K562 (cell line): ENCODE measurements at regions not wholly inside any gene's neighbourhood (a gene's known extent, or its start where the extent isn't known, plus 50 kb on each side); places are given as distances from the start of the nearest gene placed in this dataset.

Source experiments
- IFI16 ChIP-seq: fragments of 250-450 bp; sonication (Bioruptor Pico); IDR thresholded peaks from 2 replicates; pipeline ENCODE4 v2.1.2; 2022; ENCODE audit warnings: mild to moderate bottlenecking, inconsistent platforms
- NR2C1 ChIP-seq, 2 experiments: fragments of 450-650 bp; IDR thresholded peaks; 2 replicates each; pipeline ENCODE4 v1.6.1; 2017; ENCODE audit warnings: mild to moderate bottlenecking in 2 of 2, antibody characterized with exemption in 1 of 2, inconsistent platforms in 1 of 2, missing compliant biosample characterization in 1 of 2, missing genetic modification characterization in 1 of 2
- TF ChIP-seq, protein P1 (sequence below): fragments of 150-350 bp; IDR thresholded peaks from 2 replicates; pipeline ENCODE4 v1.6.1; 2014; ENCODE audit warnings: low read depth, mild to moderate bottlenecking, low read length, borderline replicate concordance
- TF ChIP-seq, protein P2 (sequence below), 2 experiments: IDR thresholded peaks in 1 of 2; conservative IDR thresholded peaks in 1 of 2; 2 replicates each; pipeline ENCODE4 v1.6.1; 2016; ENCODE audit warnings: low read depth in 2 of 2, mild to moderate bottlenecking in 1 of 2, missing compliant biosample characterization in 1 of 2, missing genetic modification characterization in 1 of 2, moderate library complexity in 1 of 2
- TF ChIP-seq, protein P3 (sequence below), 2 experiments: fragments of 450-650 bp in 1 of 2; sonication (generic) in 1 of 2; formaldehyde crosslinking in 1 of 2; IDR thresholded peaks; 2 replicates each; pipeline versions ENCODE4 v1.7.1 to v1.9.0; 2016 to 2022; ENCODE audit warnings: inconsistent platforms in 1 of 2, mild to moderate bottlenecking in 1 of 2, missing genetic modification reagents in 1 of 2

DNA sequence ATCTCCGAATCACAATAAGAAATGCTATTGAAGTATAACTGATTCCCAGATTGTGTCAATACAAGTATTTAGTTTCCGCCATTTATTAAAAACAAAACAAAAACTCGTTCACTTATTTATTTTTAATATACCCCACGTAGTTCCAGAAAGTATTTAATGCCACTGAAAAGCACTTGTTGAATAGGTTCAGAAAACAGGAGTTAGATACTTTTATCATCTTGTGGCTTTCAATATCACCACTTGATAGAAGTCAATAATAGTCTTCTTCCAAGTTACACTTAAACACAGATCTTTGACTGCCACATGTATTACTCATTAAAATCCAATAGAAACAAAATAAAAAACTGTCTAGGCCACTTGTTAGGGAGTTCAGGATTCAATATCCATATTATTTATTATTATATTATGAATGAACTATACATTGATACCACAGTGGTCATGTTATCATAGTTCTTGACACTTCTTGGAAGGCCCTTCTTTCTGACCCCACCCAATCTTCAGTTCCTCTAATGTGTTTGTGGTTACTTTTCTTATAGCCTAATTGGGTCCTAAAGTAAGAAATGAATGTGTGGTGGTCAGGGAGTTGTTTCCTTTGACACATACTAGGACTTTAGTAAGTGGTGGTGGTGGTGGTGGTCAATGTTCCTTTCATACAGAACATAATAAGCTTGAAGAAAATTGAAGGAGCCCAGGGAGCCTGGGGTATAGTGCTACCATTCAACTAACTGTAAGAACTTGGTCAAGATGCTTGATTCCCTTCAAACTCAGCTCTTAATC lies 221.3 kb upstream of the ITGA4 start (continued):
- TF ChIP-seq, protein P1, sequence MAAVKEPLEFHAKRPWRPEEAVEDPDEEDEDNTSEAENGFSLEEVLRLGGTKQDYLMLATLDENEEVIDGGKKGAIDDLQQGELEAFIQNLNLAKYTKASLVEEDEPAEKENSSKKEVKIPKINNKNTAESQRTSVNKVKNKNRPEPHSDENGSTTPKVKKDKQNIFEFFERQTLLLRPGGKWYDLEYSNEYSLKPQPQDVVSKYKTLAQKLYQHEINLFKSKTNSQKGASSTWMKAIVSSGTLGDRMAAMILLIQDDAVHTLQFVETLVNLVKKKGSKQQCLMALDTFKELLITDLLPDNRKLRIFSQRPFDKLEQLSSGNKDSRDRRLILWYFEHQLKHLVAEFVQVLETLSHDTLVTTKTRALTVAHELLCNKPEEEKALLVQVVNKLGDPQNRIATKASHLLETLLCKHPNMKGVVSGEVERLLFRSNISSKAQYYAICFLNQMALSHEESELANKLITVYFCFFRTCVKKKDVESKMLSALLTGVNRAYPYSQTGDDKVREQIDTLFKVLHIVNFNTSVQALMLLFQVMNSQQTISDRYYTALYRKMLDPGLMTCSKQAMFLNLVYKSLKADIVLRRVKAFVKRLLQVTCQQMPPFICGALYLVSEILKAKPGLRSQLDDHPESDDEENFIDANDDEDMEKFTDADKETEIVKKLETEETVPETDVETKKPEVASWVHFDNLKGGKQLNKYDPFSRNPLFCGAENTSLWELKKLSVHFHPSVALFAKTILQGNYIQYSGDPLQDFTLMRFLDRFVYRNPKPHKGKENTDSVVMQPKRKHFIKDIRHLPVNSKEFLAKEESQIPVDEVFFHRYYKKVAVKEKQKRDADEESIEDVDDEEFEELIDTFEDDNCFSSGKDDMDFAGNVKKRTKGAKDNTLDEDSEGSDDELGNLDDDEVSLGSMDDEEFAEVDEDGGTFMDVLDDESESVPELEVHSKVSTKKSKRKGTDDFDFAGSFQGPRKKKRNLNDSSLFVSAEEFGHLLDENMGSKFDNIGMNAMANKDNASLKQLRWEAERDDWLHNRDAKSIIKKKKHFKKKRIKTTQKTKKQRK = no peak
- no peak for TF ChIP-seq NR2C1 (IDR thresholded peaks at IDR 0.05)
- no peak for TF ChIP-seq NR2C1 (tag; IDR thresholded peaks at IDR 0.05)
- TF ChIP-seq, protein P2, sequence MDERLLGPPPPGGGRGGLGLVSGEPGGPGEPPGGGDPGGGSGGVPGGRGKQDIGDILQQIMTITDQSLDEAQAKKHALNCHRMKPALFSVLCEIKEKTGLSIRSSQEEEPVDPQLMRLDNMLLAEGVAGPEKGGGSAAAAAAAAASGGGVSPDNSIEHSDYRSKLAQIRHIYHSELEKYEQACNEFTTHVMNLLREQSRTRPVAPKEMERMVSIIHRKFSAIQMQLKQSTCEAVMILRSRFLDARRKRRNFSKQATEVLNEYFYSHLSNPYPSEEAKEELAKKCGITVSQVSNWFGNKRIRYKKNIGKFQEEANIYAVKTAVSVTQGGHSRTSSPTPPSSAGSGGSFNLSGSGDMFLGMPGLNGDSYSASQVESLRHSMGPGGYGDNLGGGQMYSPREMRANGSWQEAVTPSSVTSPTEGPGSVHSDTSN (CRISPR knock-in tag; IDR thresholded peaks at IDR 0.05; ENCODE audit: low read depth) = no peak
- TF ChIP-seq, protein P2 (tag; conservative IDR thresholded peaks at IDR 0.05; ENCODE audit: low read depth) = no peak
- TF ChIP-seq IFI16 = no peak
- TF ChIP-seq, protein P3, sequence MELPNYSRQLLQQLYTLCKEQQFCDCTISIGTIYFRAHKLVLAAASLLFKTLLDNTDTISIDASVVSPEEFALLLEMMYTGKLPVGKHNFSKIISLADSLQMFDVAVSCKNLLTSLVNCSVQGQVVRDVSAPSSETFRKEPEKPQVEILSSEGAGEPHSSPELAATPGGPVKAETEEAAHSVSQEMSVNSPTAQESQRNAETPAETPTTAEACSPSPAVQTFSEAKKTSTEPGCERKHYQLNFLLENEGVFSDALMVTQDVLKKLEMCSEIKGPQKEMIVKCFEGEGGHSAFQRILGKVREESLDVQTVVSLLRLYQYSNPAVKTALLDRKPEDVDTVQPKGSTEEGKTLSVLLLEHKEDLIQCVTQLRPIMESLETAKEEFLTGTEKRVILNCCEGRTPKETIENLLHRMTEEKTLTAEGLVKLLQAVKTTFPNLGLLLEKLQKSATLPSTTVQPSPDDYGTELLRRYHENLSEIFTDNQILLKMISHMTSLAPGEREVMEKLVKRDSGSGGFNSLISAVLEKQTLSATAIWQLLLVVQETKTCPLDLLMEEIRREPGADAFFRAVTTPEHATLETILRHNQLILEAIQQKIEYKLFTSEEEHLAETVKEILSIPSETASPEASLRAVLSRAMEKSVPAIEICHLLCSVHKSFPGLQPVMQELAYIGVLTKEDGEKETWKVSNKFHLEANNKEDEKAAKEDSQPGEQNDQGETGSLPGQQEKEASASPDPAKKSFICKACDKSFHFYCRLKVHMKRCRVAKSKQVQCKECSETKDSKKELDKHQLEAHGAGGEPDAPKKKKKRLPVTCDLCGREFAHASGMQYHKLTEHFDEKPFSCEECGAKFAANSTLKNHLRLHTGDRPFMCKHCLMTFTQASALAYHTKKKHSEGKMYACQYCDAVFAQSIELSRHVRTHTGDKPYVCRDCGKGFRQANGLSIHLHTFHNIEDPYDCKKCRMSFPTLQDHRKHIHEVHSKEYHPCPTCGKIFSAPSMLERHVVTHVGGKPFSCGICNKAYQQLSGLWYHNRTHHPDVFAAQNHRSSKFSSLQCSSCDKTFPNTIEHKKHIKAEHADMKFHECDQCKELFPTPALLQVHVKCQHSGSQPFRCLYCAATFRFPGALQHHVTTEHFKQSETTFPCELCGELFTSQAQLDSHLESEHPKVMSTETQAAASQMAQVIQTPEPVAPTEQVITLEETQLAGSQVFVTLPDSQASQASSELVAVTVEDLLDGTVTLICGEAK (IDR thresholded peaks at IDR 0.05) = no peak
- TF ChIP-seq, protein P3 (CRISPR knock-in tag; IDR thresholded peaks at IDR 0.05) = no peak
